Gastroesophageal sphincter (tissue), 3 donors: ENCODE measurements at regions not wholly inside any gene's neighbourhood (a gene's known extent, or its start where the extent isn't known, plus 50 kb on each side); places are given as distances from the start of the nearest gene placed in this dataset.

ENCODE experiments used
- CTCF ChIP-seq, 4 experiments: fragments of 200-600 bp in 2 of 4; fragments of 450-650 bp in 2 of 4; sonication (generic) in 1 of 4; IDR thresholded peaks; one replicate each; pipeline ENCODE4 v1.5.1; 2017 to 2019; ENCODE audit warnings: antibody characterized with exemption in 4 of 4, mild to moderate bottlenecking in 2 of 4, moderate library complexity in 2 of 4
- EP300 ChIP-seq: sonication (generic); formaldehyde crosslinking; IDR thresholded peaks from one replicate; pipeline ENCODE4 v1.6.1; 2017; ENCODE audit warnings: antibody characterized with exemption, mild to moderate bottlenecking
- POLR2AphosphoS5 ChIP-seq: sonication (generic); formaldehyde crosslinking; IDR thresholded peaks from one replicate; pipeline ENCODE4 v1.6.1; 2017; ENCODE audit warnings: antibody characterized with exemption

- no peak for TF ChIP-seq CTCF (IDR thresholded peaks at IDR 0.05)
- TF ChIP-seq POLR2AphosphoS5 = no peak
- TF ChIP-seq EP300 = no peak
Observed at GRCh38 chr4:17275836-17276235, 236.1 kb downstream of the QDPR start.
